Natural killer cell (primary cell): ENCODE measurements at regions not wholly inside any gene's neighbourhood (a gene's known extent, or its start where the extent isn't known, plus 50 kb on each side); places are given as distances from the start of the nearest gene placed in this dataset.
"Not testable (repeated sequence)": the region's sequence is repeated elsewhere in the genome, so short reads cannot be mapped to it uniquely, and the experiment has no call there.

Experiments used
- ATAC-seq, 3 donors: fragments of 150-1000 bp in 2 of 3; fragments of 200-7000 bp in 1 of 3; cut with Tn5 transposase; 1 replicate in 1 of 3; 2 replicates in 2 of 3; pipeline ENCODE4 v1.10.0; 2021; ENCODE audit warnings: mild to moderate bottlenecking in 2 of 3, moderate library complexity in 2 of 3
- DNase-seq, 2 donors: peaks; one replicate each; pipeline versions ENCODE4 v3.0.0 to v3.0.0-alpha.2; 2013 to 2021; ENCODE audit warnings: mixed read lengths in 1 of 2
- H3K27ac ChIP-seq: one replicate; pipeline ENCODE4 v1.5.1; 2013; ENCODE audit warnings: mild to moderate bottlenecking, low read length
- H3K27me3 ChIP-seq: one replicate; pipeline ENCODE4 v1.6.1; 2013; ENCODE audit warnings: low read length; ENCODE audit not compliant: control insufficient read depth, insufficient read depth
- H3K36me3 ChIP-seq: one replicate; pipeline ENCODE4 v1.6.1; 2013; ENCODE audit warnings: low read length; ENCODE audit not compliant: control insufficient read depth, insufficient read depth
- H3K4me1 ChIP-seq: one replicate; pipeline ENCODE4 v1.6.1; 2013; ENCODE audit warnings: low read length; ENCODE audit not compliant: control insufficient read depth, insufficient read depth
- H3K4me3 ChIP-seq: one replicate; pipeline ENCODE4 v1.5.1; 2013; ENCODE audit warnings: low read length
- H3K9me3 ChIP-seq: one replicate; pipeline ENCODE4 v1.6.1; 2013; ENCODE audit warnings: low read length; ENCODE audit not compliant: control insufficient read depth, insufficient read depth
- H3K27ac Mint-ChIP-seq, 2 donors: one replicate each; pipeline ENCODE4 v1.8.0; 2022; ENCODE audit warnings: mild to moderate bottlenecking in 2 of 2, mixed read lengths in 2 of 2, moderate library complexity in 1 of 2
- H3K27me3 Mint-ChIP-seq, 2 donors: one replicate each; pipeline ENCODE4 v1.8.0; 2022; ENCODE audit warnings: low read depth in 2 of 2, mixed read lengths in 2 of 2
- H3K36me3 Mint-ChIP-seq: one replicate; pipeline ENCODE4 v1.8.0; 2022; ENCODE audit warnings: mixed read lengths
- H3K4me1 Mint-ChIP-seq, 2 donors: one replicate each; pipeline ENCODE4 v1.8.0; 2022; ENCODE audit warnings: mixed read lengths in 2 of 2
- H3K4me3 Mint-ChIP-seq: one replicate; pipeline ENCODE4 v1.8.0; 2022; ENCODE audit warnings: mild to moderate bottlenecking, moderate library complexity, mixed read lengths
- H3K9me3 Mint-ChIP-seq, 2 donors: one replicate each; pipeline ENCODE4 v1.8.0; 2022; ENCODE audit warnings: mixed read lengths in 2 of 2
- WGBS: methylation state at CpG from one replicate; pipeline ENCODE4 v1.1.7; 2013; ENCODE audit warnings: missing lambda C conversion rate; ENCODE audit not compliant: insufficient coverage; 5-methylcytosine and 5-hydroxymethylcytosine counted together
- intact Hi-C: fragments of 100-400 bp; cut with micrococcal nuclease; formaldehyde crosslinking; loops from one replicate; pipeline ENCODE4 v1.14.2; 2022
- TF ChIP-seq, protein P1 (sequence below): fragments of 200-600 bp; IDR thresholded peaks from one replicate; pipeline ENCODE4 v1.8.0; 2022; ENCODE audit warnings: antibody characterized with exemption

DNA sequence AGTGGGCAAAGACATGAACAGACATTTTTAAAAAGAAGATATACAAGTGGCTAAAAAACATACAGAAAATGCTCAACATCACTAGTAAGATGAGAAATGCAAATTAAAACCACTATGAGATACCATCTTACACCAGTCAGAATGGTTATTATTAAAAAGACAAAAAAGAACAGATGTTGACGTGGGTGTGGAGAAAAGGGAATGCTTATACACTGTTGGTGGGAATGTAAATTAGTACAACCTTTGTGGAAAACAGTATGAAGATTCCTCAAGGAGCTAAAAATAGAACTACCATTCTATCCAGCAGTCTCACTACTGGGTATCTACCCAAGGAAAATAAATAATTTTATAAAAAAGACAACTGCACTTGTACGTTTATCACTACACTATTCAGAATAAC, 73.9 kb downstream of the EBNA1BP2 start:
- no peaks in the 10 kb centered on the region for H3K9me3 ChIP-seq
- H3K9me3 Mint-ChIP-seq = no peaks in the 10 kb centered on the region
- WGBS = no CpG with 5 or more reads among the region's 2 CpGs
- no peak overlapping the region for H3K27ac Mint-ChIP-seq
- H3K36me3 Mint-ChIP-seq = no peaks in the 10 kb centered on the region
- ATAC-seq (no peak), DNase-seq (no peak)
- intact Hi-C loops = no loop called here
- no peak overlapping the region for H3K4me3 Mint-ChIP-seq
- H3K4me1 Mint-ChIP-seq = no peaks in the 10 kb centered on the region
- no peak overlapping the region for H3K27ac ChIP-seq
- H3K27me3 ChIP-seq = no peaks in the 10 kb centered on the region
- TF ChIP-seq, protein P1, sequence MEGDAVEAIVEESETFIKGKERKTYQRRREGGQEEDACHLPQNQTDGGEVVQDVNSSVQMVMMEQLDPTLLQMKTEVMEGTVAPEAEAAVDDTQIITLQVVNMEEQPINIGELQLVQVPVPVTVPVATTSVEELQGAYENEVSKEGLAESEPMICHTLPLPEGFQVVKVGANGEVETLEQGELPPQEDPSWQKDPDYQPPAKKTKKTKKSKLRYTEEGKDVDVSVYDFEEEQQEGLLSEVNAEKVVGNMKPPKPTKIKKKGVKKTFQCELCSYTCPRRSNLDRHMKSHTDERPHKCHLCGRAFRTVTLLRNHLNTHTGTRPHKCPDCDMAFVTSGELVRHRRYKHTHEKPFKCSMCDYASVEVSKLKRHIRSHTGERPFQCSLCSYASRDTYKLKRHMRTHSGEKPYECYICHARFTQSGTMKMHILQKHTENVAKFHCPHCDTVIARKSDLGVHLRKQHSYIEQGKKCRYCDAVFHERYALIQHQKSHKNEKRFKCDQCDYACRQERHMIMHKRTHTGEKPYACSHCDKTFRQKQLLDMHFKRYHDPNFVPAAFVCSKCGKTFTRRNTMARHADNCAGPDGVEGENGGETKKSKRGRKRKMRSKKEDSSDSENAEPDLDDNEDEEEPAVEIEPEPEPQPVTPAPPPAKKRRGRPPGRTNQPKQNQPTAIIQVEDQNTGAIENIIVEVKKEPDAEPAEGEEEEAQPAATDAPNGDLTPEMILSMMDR = no peak
- H3K4me1 ChIP-seq = no peaks in the 10 kb centered on the region
- H3K4me3 ChIP-seq = no peak overlapping the region
- H3K36me3 ChIP-seq = no peaks in the 10 kb centered on the region
- H3K27me3 Mint-ChIP-seq = peaks cover 22 to 27% of the 10 kb centered on the region in 2 donors

DNA sequence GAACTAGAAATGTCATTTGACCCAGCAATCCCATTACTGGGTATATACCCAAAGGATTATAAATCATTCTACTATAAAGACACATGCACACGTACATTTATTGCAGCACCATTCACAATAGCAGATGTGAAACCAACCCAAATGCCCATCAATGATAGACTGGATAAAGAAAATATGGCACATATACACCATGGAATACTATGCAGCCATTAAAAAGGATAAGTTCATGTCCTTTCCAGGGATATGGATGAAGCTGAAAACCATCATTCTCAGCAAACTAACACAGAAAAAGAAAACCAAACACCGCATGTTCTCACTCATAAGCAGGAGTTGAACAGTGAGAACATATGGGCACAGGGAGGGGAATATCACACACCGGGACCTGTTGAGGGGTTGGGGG, 75.6 kb downstream of the EBNA1BP2 start:
- H3K4me3 Mint-ChIP-seq, H3K27ac ChIP-seq, intact Hi-C loops, H3K9me3 Mint-ChIP-seq, H3K9me3 ChIP-seq, DNase-seq, H3K27me3 ChIP-seq, H3K4me1 Mint-ChIP-seq, H3K27ac Mint-ChIP-seq, H3K4me1 ChIP-seq, H3K4me3 ChIP-seq, ATAC-seq, H3K36me3 ChIP-seq, H3K36me3 Mint-ChIP-seq: not testable (repeated sequence)
- 94% methylated on average over 3 of the region's 3 CpGs for WGBS
- H3K27me3 Mint-ChIP-seq = peaks cover 21 to 29% of the 10 kb centered on the region in 2 donors

DNA sequence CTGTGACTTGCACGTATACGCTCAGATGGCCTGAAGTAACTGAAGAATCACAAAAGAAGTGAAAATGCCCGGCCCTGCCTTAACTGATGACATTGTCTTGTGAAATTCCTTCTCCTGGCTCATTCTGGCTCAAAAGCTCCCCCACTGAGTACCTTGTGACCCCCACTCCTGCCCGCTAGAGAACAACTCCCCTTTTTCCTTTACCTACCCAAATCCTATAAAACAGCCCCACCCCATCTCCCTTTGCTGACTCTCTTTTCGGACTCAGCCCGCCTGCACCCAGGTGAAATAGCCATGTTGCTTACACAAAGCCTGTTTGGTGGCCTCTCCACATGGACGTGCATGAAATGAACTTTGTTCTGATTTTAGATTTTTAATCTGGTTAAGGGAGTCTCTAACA, 81.3 kb downstream of the EBNA1BP2 start:
- H3K4me3 ChIP-seq, H3K9me3 ChIP-seq, H3K27ac Mint-ChIP-seq, H3K4me1 ChIP-seq, intact Hi-C loops, H3K27ac ChIP-seq, H3K36me3 Mint-ChIP-seq, H3K36me3 ChIP-seq, ATAC-seq, H3K4me3 Mint-ChIP-seq, H3K4me1 Mint-ChIP-seq, H3K27me3 ChIP-seq, DNase-seq, H3K9me3 Mint-ChIP-seq: not testable (repeated sequence)
- WGBS = 92% methylated on average over 7 of the region's 7 CpGs
- H3K27me3 Mint-ChIP-seq = peaks cover 20 to 26% of the 10 kb centered on the region in 2 donors

DNA sequence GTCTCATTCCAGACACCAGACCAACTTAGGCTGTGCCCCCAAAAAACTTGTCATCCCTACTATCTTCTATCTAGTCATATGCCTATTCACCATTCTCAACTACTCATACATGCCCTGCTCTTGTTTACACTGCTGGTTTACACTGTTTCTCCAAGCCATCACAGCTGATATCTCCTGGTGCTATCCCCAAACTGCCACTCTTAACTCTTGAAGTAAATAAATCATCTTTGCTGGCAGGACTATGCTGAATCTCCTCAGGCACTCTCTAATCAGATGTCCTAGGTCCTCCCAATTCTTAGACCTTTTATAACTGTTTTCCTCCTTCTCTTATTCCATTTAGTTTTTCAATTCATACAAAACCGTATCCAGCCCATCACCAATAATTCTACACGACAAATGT, 81.9 kb downstream of the EBNA1BP2 start:
- H3K4me3 Mint-ChIP-seq, H3K4me3 ChIP-seq, H3K27ac ChIP-seq, H3K36me3 Mint-ChIP-seq, H3K4me1 ChIP-seq, ATAC-seq, H3K27ac Mint-ChIP-seq, H3K4me1 Mint-ChIP-seq, DNase-seq, intact Hi-C loops, H3K9me3 Mint-ChIP-seq, H3K9me3 ChIP-seq, H3K36me3 ChIP-seq, H3K27me3 ChIP-seq: not testable (repeated sequence)
- WGBS = 82% methylated on average over 2 of the region's 2 CpGs
- peaks cover 23 to 29% of the 10 kb centered on the region in 2 donors for H3K27me3 Mint-ChIP-seq

DNA sequence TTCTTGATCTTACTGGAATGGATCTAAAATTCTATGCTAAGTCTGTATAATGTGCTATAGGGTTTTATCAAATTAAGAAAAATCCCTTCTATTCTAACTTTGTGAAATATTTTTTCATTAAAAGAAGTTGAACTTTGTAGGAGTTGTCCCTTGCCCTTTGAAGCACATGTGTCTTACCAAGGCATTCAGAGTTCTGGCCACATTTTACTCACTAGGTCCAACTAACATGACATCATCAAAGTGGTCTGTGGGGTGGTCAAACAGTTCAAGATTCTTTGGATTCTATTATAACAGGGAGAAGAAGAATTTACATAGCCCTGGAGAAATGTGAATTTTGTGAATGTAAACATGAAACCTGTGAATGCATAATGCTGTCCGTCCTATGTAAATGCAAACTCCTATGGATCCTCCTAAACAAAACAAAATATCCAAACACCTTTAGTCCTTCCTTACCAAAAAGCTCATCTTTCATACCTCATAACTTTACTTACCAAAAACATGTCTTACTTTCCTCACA, 88.7 kb downstream of the EBNA1BP2 start:
- ATAC-seq = no peak
- Mint-ChIP-seq H3K27me3 (peaks cover 24 to 25% of the 10 kb centered on the region in 2 donors), H3K27ac (no peak overlapping the region), H3K9me3 (no peaks in the 10 kb centered on the region), H3K4me3 (no peak overlapping the region), H3K4me1 (no peaks in the 10 kb centered on the region), H3K36me3 (no peaks in the 10 kb centered on the region)
- intact Hi-C loops = no loop called here
- Histone ChIP-seq H3K36me3 (no peaks in the 10 kb centered on the region), H3K4me3 (no peak overlapping the region), H3K27ac (no peak overlapping the region), H3K27me3 (no peaks in the 10 kb centered on the region), H3K9me3 (no peaks in the 10 kb centered on the region), H3K4me1 (no peaks in the 10 kb centered on the region)
- 91% methylated on average over 1 of the region's 1 CpG for WGBS
- no peak for DNase-seq
- TF ChIP-seq, protein P1 = no peak
